K562 (cell line): ENCODE measurements at regions not wholly inside any gene's neighbourhood (a gene's known extent, or its start where the extent isn't known, plus 50 kb on each side); places are given as distances from the start of the nearest gene placed in this dataset.

Experiments used
- ATAC-seq: fragments of 200-7000 bp; cut with Tn5 transposase; 3 replicates; pipeline ENCODE4 v1.9.1; 2020; ENCODE audit warnings: moderate library complexity
- BruUV-seq: library from RNA; stranded (reverse); fragments of 400-500 nt; replicated peaks from 2 replicates; lab custom pipeline; 2021; lab: Mats Ljungman, UMichigan
- CTCF ChIA-PET: fragments of 300-600 bp; formaldehyde crosslinking; extraction: SDS; loops from one replicate; lab custom pipeline; 2021; ENCODE audit warnings: low intra/inter-chr PET ratio; lab: Yijun Ruan, JAX
- POLR2A ChIA-PET: fragments of 300-600, 350-650 bp; sonication (Branson Sonifier 250); formaldehyde crosslinking; extraction: SDS; loops from one replicate; lab custom pipeline; 2021; ENCODE audit warnings: antibody characterized with exemption, inconsistent platforms; lab: Yijun Ruan, JAX
- DNase-seq, 4 experiments: peaks; one replicate each; pipeline versions ENCODE4 v3.0.0 to v3.0.0-alpha.2; 2011 to 2018; ENCODE audit warnings: low spot score in 3 of 4, mixed read lengths in 3 of 4; ENCODE audit errors: extremely low read depth in 1 of 4
- FAIRE-seq: peaks from 2 replicates; lab custom pipeline; 2011; peaks lifted over from hg19 to GRCh38; lab: Jason Lieb, UNC
- H2AFZ ChIP-seq: 2 replicates; pipeline ENCODE4 v1.6.0; 2011; ENCODE audit warnings: low read depth, low read length, control low read depth, inconsistent platforms
- H3K27ac ChIP-seq: fragments of 200-600 bp; 3 replicates; pipeline ENCODE4 v1.8.0; 2011; ENCODE audit warnings: low read depth, mild to moderate bottlenecking, control low read depth, inconsistent platforms, low read length, moderate library complexity, mixed read lengths; ENCODE audit errors: extremely low read depth
- H3K27me3 ChIP-seq, 2 experiments: fragments of 300-600 bp in 1 of 2; 2 replicates in 1 of 2; 3 replicates in 1 of 2; pipeline versions ENCODE4 v1.6.0 to v1.8.0; 2011; ENCODE audit warnings: inconsistent platforms in 2 of 2, low read length in 2 of 2, mild to moderate bottlenecking in 1 of 2, mixed read lengths in 1 of 2, moderate library complexity in 1 of 2; ENCODE audit not compliant: control insufficient read depth in 2 of 2, insufficient read depth in 2 of 2
- H3K36me3 ChIP-seq: fragments of 300-600 bp; 3 replicates; pipeline ENCODE4 v1.8.0; 2011; ENCODE audit warnings: mild to moderate bottlenecking, low read length, inconsistent platforms; ENCODE audit not compliant: control insufficient read depth, insufficient read depth
- H3K4me1 ChIP-seq, 2 experiments: fragments of 200-600 bp in 1 of 2; replicated peaks in 1 of 2; 2 replicates in 1 of 2; 3 replicates in 1 of 2; pipeline versions ENCODE4 v1.5.1 to v1.8.0; 2011; ENCODE audit warnings: inconsistent platforms in 2 of 2, low read length in 2 of 2, mild to moderate bottlenecking in 1 of 2, mixed read lengths in 1 of 2, moderate library complexity in 1 of 2; ENCODE audit not compliant: control insufficient read depth in 2 of 2, insufficient read depth in 2 of 2
- H3K4me2 ChIP-seq: 2 replicates; pipeline ENCODE4 v1.6.1; 2011; ENCODE audit warnings: low read length, control low read depth, inconsistent platforms, mixed read lengths; ENCODE audit not compliant: insufficient read depth
- H3K4me3 ChIP-seq: fragments of 200-600 bp; sonication (generic), shearing (Covaris generic); 2 replicates; pipeline ENCODE4 v1.5.1; 2016; ENCODE audit warnings: control low read depth, inconsistent platforms
- H3K79me2 ChIP-seq: fragments of 200-600 bp; 3 replicates; pipeline ENCODE4 v1.8.0; 2011; ENCODE audit warnings: low read length, inconsistent platforms; ENCODE audit not compliant: control insufficient read depth, insufficient read depth
- H3K9ac ChIP-seq, 2 experiments: 2 replicates each; pipeline versions ENCODE4 v1.6.0 to v1.6.1; 2011; ENCODE audit warnings: low read depth in 2 of 2, low read length in 2 of 2, control low read depth in 1 of 2, inconsistent platforms in 1 of 2, mild to moderate bottlenecking in 1 of 2, mixed read lengths in 1 of 2; ENCODE audit not compliant: insufficient read depth in 1 of 2
- H3K9me1 ChIP-seq: one replicate; pipeline ENCODE4 v1.6.0; 2011; ENCODE audit warnings: inconsistent platforms, mild to moderate bottlenecking, low read length, moderate library complexity; ENCODE audit not compliant: control insufficient read depth, insufficient read depth
- H3K9me3 ChIP-seq: replicated peaks from 2 replicates; pipeline ENCODE4 v1.5.1; 2011; ENCODE audit warnings: low read depth, low read length, inconsistent platforms; ENCODE audit not compliant: control insufficient read depth, insufficient read depth
- H4K20me1 ChIP-seq: replicated peaks from 2 replicates; pipeline ENCODE4 v1.6.1; 2011; ENCODE audit warnings: low read length, inconsistent platforms, mixed read lengths; ENCODE audit not compliant: control insufficient read depth, insufficient read depth
- BMI1 ChIP-seq: fragments of 150-350 bp; IDR thresholded peaks from 2 replicates; pipeline ENCODE4 v1.6.1; 2014; ENCODE audit warnings: low read length
- FOXP1 ChIP-seq: sonication (generic); formaldehyde crosslinking; IDR thresholded peaks from 2 replicates; pipeline ENCODE4 v1.8.0; 2022; ENCODE audit warnings: mild to moderate bottlenecking, missing genetic modification reagents
- GTF2A2 ChIP-seq: IDR thresholded peaks from 2 replicates; pipeline ENCODE4 v1.6.1; 2016; ENCODE audit warnings: mild to moderate bottlenecking, missing genetic modification characterization, missing compliant biosample characterization
- HNRNPUL1 ChIP-seq: fragments of 200-400 bp; formaldehyde crosslinking; IDR thresholded peaks from 2 replicates; pipeline ENCODE4 v1.6.1; 2017; ENCODE audit warnings: low read length
- KDM1A ChIP-seq, 2 experiments: fragments of 450-650 bp; IDR thresholded peaks; 2 replicates each; pipeline ENCODE4 v1.6.1; 2016; ENCODE audit warnings: mild to moderate bottlenecking in 2 of 2
- MXD1 ChIP-seq: fragments of 250-450 bp; sonication (Bioruptor Pico); IDR thresholded peaks from 2 replicates; pipeline ENCODE4 v1.8.0; 2021; ENCODE audit warnings: borderline replicate concordance, mild to moderate bottlenecking, moderate library complexity; ENCODE audit not compliant: poor library complexity, severe bottlenecking
- TAL1 ChIP-seq: fragments of 450-650 bp; IDR thresholded peaks from 2 replicates; pipeline ENCODE4 v1.6.1; 2016; ENCODE audit warnings: mild to moderate bottlenecking
- TBL1XR1 ChIP-seq, 2 experiments: IDR thresholded peaks; 2 replicates each; pipeline ENCODE4 v1.6.1; 2012; ENCODE audit warnings: improper control_type of control experiment in 2 of 2, low read length in 2 of 2, mild to moderate bottlenecking in 1 of 2
- ZNF274 ChIP-seq: IDR thresholded peaks from 2 replicates; pipeline ENCODE4 v1.6.1; 2011; ENCODE audit warnings: low read depth, mild to moderate bottlenecking, low read length, moderate library complexity, borderline replicate concordance
- ZNF280B ChIP-seq: fragments of 250-450 bp; sonication (Bioruptor Pico); IDR thresholded peaks from 2 replicates; pipeline ENCODE4 v1.5.1; 2021; ENCODE audit warnings: mild to moderate bottlenecking
- ZNF444 ChIP-seq: fragments of 250-450 bp; sonication (Bioruptor Pico); IDR thresholded peaks from 2 replicates; pipeline ENCODE4 v1.4.0; 2020; ENCODE audit warnings: mild to moderate bottlenecking, moderate library complexity
- ZNF639 ChIP-seq, 2 experiments: fragments of 200-800 bp in 1 of 2; sonication (Bioruptor generic) in 1 of 2; sonication (generic) in 1 of 2; formaldehyde crosslinking in 1 of 2; IDR thresholded peaks in 1 of 2; conservative IDR thresholded peaks in 1 of 2; 2 replicates each; pipeline versions ENCODE4 v1.5.0 to v1.6.1; 2016 to 2020; ENCODE audit warnings: missing compliant biosample characterization in 1 of 2, missing genetic modification characterization in 1 of 2, missing genetic modification reagents in 1 of 2
- WGBS: fragments of 100-300 bp; shearing (Covaris generic); methylation state at CpG from one replicate; pipeline ENCODE4 v1.1.6; 2016; ENCODE audit warnings: low coverage, mixed read lengths; ENCODE audit not compliant: insufficient coverage; ENCODE audit errors: missing lambda C conversion rate; 5-methylcytosine and 5-hydroxymethylcytosine counted together
- in situ Hi-C: fragments of 300-500 bp; cut with MboI; formaldehyde crosslinking; loops from 4 replicates; pipeline ENCODE4 v1.15.0; 2018; ENCODE audit warnings: inconsistent platforms, mixed read lengths
- intact Hi-C: fragments of 100-400 bp; cut with micrococcal nuclease; formaldehyde crosslinking; loops from 2 replicates; pipeline ENCODE4 v1.14.2; 2022
- TF ChIP-seq, protein P1 (sequence below): fragments of 150-350 bp; IDR thresholded peaks from 2 replicates; pipeline ENCODE4 v1.6.1; 2014; ENCODE audit warnings: low read depth, mild to moderate bottlenecking, low read length, borderline replicate concordance
- TF ChIP-seq, protein P2 (sequence below): fragments of 250-450 bp; sonication (Bioruptor Pico); IDR thresholded peaks from 2 replicates; pipeline ENCODE4 v1.5.0; 2020; ENCODE audit warnings: mild to moderate bottlenecking

DNA sequence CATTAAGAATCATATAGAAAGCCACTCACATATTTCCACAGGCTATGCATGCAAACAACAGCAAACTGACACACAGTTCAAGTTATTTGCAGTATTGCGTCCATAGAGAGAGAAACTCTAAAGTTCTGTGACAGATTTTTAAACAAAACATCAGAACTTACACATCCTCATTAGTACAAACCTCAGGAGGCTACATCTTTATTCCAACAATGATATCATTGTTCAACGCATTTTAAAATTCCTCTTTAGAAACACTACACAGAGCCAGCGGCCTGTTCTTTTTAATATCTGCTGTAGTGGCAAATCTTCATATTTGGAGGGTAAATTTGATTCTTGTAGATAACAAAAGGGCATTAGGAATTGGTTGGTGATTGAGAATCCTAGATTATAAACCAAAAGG is 55.9 kb upstream of the NFE2L3 start:
- 15% methylated on average over 3 of the region's 3 CpGs for WGBS
- no peaks in the 10 kb centered on the region for H3K36me3 ChIP-seq
- H3K4me3 ChIP-seq, result no peak overlapping the region
- H4K20me1 ChIP-seq, result no peaks in the 10 kb centered on the region
- in situ Hi-C loops (loop anchor here (25.0 kb wide), 2 partner anchors 566 to 1066 kb away; partner anchors contain the start of genes HOXA10, HOXA3, HOXA7 and HOXA9), intact Hi-C loops (loop anchor here (1.0 kb wide), 1 partner anchor 10 kb away; no protein-coding TSS in a partner anchor)
- H3K79me2 ChIP-seq, result no peaks in the 10 kb centered on the region
- H3K4me2 ChIP-seq, result no peak overlapping the region
- FAIRE-seq, result no peak
- no peak overlapping the region for H2AFZ ChIP-seq
- no peak overlapping the region for H3K27ac ChIP-seq
- H3K9me1 ChIP-seq, result no peaks in the 10 kb centered on the region
- H3K27me3 ChIP-seq, result no peaks in the 10 kb centered on the region; a peak in 1 of 5 replicates
- no peak for DNase-seq
- BruUV-seq, result no TSS peak
- ChIA-PET POLR2A (interaction anchor here (1.5 kb wide), 1 partner anchor 10 kb away, joined by 4 read pairs; no protein-coding TSS in a partner anchor), CTCF (interaction anchor here (0.7 kb wide), 1 partner anchor 572 kb away, joined by 5 read pairs; no protein-coding TSS in a partner anchor)
- no peak overlapping the region for H3K9ac ChIP-seq
- no peak for ATAC-seq
- peaks cover 0 to 3% of the 10 kb centered on the region in 2 experiments; a peak in 2 of 5 replicates for H3K4me1 ChIP-seq
- no peaks in the 10 kb centered on the region for H3K9me3 ChIP-seq
- no peak for TF ChIP-seq MXD1
- no peak for TF ChIP-seq ZNF274
- no peak for TF ChIP-seq FOXP1
- TF ChIP-seq ZNF280B (CRISPR knock-in tag), result no peak
- no peak for TF ChIP-seq GTF2A2
- no peak for TF ChIP-seq TBL1XR1 (IDR thresholded peaks at IDR 0.05; ENCODE audit: low read length in 2 of 2)
- TF ChIP-seq, protein P1, sequence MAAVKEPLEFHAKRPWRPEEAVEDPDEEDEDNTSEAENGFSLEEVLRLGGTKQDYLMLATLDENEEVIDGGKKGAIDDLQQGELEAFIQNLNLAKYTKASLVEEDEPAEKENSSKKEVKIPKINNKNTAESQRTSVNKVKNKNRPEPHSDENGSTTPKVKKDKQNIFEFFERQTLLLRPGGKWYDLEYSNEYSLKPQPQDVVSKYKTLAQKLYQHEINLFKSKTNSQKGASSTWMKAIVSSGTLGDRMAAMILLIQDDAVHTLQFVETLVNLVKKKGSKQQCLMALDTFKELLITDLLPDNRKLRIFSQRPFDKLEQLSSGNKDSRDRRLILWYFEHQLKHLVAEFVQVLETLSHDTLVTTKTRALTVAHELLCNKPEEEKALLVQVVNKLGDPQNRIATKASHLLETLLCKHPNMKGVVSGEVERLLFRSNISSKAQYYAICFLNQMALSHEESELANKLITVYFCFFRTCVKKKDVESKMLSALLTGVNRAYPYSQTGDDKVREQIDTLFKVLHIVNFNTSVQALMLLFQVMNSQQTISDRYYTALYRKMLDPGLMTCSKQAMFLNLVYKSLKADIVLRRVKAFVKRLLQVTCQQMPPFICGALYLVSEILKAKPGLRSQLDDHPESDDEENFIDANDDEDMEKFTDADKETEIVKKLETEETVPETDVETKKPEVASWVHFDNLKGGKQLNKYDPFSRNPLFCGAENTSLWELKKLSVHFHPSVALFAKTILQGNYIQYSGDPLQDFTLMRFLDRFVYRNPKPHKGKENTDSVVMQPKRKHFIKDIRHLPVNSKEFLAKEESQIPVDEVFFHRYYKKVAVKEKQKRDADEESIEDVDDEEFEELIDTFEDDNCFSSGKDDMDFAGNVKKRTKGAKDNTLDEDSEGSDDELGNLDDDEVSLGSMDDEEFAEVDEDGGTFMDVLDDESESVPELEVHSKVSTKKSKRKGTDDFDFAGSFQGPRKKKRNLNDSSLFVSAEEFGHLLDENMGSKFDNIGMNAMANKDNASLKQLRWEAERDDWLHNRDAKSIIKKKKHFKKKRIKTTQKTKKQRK, result no peak
- no peak for TF ChIP-seq KDM1A (IDR thresholded peaks at IDR 0.05)
- TF ChIP-seq, protein P2, sequence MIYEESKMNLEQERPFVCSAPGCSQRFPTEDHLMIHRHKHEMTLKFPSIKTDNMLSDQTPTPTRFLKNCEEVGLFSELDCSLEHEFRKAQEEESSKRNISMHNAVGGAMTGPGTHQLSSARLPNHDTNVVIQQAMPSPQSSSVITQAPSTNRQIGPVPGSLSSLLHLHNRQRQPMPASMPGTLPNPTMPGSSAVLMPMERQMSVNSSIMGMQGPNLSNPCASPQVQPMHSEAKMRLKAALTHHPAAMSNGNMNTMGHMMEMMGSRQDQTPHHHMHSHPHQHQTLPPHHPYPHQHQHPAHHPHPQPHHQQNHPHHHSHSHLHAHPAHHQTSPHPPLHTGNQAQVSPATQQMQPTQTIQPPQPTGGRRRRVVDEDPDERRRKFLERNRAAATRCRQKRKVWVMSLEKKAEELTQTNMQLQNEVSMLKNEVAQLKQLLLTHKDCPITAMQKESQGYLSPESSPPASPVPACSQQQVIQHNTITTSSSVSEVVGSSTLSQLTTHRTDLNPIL (CRISPR knock-in tag), result no peak
- TF ChIP-seq HNRNPUL1, result no peak
- no peak for TF ChIP-seq TAL1
- TF ChIP-seq BMI1, result no peak
- no peak for TF ChIP-seq ZNF444 (CRISPR knock-in tag)
- no peak for TF ChIP-seq ZNF639 (CRISPR knock-in tag; conservative IDR thresholded peaks at IDR 0.05 in 1 of 2, IDR thresholded peaks at IDR 0.05 in 1 of 2)
